ENCODE measurements at regions not wholly inside any gene's neighbourhood (a gene's known extent, or its start where the extent isn't known, plus 50 kb on each side); places are given as distances from the start of the nearest gene placed in this dataset.

DNA sequence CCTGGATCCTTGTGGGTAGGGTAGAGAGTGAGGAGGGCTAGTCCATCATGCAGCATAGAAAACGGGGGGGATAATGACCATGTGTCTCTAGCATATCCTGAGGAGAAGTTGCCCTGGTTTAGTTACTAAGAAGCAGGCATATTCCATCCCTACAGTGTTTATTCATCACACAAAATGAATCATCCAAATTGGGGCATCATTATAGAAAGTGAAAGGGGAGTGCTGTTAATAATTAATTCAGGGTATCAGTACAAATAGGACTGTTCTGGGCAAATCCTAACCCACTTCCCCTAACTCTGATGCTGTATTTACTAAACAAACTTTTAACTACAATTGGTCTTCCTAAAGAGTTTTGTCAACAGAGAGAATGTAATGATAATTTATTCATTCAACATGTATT, 281.1 kb upstream of the ARX start:
- no peak overlapping the region for H3K4me3 ChIP-seq
- intact Hi-C loops (cut with micrococcal nuclease) = no loop called here
- H2AFZ ChIP-seq (ENCODE audit: low read depth, low read length) = no peak overlapping the region
- no peak overlapping the region for H3K4me2 ChIP-seq (ENCODE audit: insufficient read depth, low read length)
- H3K27ac ChIP-seq (ENCODE audit: extremely low read depth, low read depth, low read length) = no peak overlapping the region
- BruUV-seq (replicated peaks) = no TSS peak
- no peaks in the 10 kb centered on the region for H3K4me1 ChIP-seq (replicated peaks in 1 of 2; ENCODE audit: control insufficient read depth in 2 of 2, insufficient read depth in 2 of 2, low read length in 2 of 2)
- H3K79me2 ChIP-seq (ENCODE audit: control insufficient read depth, insufficient read depth, low read length) = no peaks in the 10 kb centered on the region
- no peaks in the 10 kb centered on the region for H3K27me3 ChIP-seq (ENCODE audit: control insufficient read depth in 2 of 2, insufficient read depth in 2 of 2, low read length in 2 of 2)
- no peaks in the 10 kb centered on the region for H3K9me1 ChIP-seq (ENCODE audit: control insufficient read depth, insufficient read depth, low read length)
- WGBS (ENCODE audit: insufficient coverage, low coverage, missing lambda C conversion rate) = 0% methylated on average over 1 of the region's 1 CpG
- no peaks in the 10 kb centered on the region for H4K20me1 ChIP-seq (replicated peaks; ENCODE audit: control insufficient read depth, insufficient read depth, low read length)
- POLR2A ChIA-PET = no interaction called here
- H3K9me3 ChIP-seq (replicated peaks; ENCODE audit: control insufficient read depth, insufficient read depth, low read depth, low read length) = no peaks in the 10 kb centered on the region
- TF ChIP-seq MIER1 (IDR thresholded peaks at IDR 0.05; ENCODE audit: low read depth) = no peak
- TF ChIP-seq ZNF134 (CRISPR knock-in tag; conservative IDR thresholded peaks at IDR 0.05) = no peak
- no peak for TF ChIP-seq XRCC4 (IDR thresholded peaks at IDR 0.05; ENCODE audit: extremely low read depth, insufficient read depth, insufficient read length)
- no peak for TF ChIP-seq CHD1 (IDR thresholded peaks at IDR 0.05; ENCODE audit: low read length)
- no peak for TF ChIP-seq IRF2 (CRISPR knock-in tag; IDR thresholded peaks at IDR 0.05)
- TF ChIP-seq LARP7 (IDR thresholded peaks at IDR 0.05) = no peak
- no peak for TF ChIP-seq RBM34 (IDR thresholded peaks at IDR 0.05; ENCODE audit: borderline replicate concordance, insufficient read depth, low read length)
- TF ChIP-seq EHMT2 (IDR thresholded peaks at IDR 0.05) = no peak
- no peak for TF ChIP-seq CBFB (CRISPR knock-in tag; IDR thresholded peaks at IDR 0.05)
- TF ChIP-seq ZNF707 (CRISPR knock-in tag; conservative IDR thresholded peaks at IDR 0.05) = no peak
- TF ChIP-seq PHF8 (IDR thresholded peaks at IDR 0.05; ENCODE audit: borderline replicate concordance, low read length) = no peak
- TF ChIP-seq GTF2F1 (IDR thresholded peaks at IDR 0.05; ENCODE audit: low read depth, low read length) = no peak
- TF ChIP-seq ZNF586 (CRISPR knock-in tag; conservative IDR thresholded peaks at IDR 0.05) = no peak
- TF ChIP-seq IRF9 (tag; IDR thresholded peaks at IDR 0.05) = no peak
- no peak for TF ChIP-seq PCBP1 (IDR thresholded peaks at IDR 0.05; ENCODE audit: low read depth, low read length, poor library complexity, severe bottlenecking)
- TF ChIP-seq PTTG1 (tag; IDR thresholded peaks at IDR 0.05; ENCODE audit: low read depth) = no peak
- TF ChIP-seq HOXB6 (CRISPR knock-in tag; IDR thresholded peaks at IDR 0.05; ENCODE audit: borderline replicate concordance) = no peak
- no peak for TF ChIP-seq SIN3A (IDR thresholded peaks at IDR 0.05; ENCODE audit: borderline replicate concordance in 2 of 2, control insufficient read depth in 1 of 2, low read depth in 2 of 2, low read length in 2 of 2)
- in situ Hi-C loops (cut with MboI) = no loop called here
- CTCF ChIA-PET (ENCODE audit: low intra/inter-chr PET ratio) = no interaction called here
- DNase-seq (ENCODE audit: extremely low read depth in 1 of 4, low spot score in 3 of 4) = no peak
- no peak overlapping the region for H3K9ac ChIP-seq (ENCODE audit: insufficient read depth in 1 of 2, low read depth in 2 of 2, low read length in 2 of 2)
- H3K36me3 ChIP-seq (ENCODE audit: control insufficient read depth, insufficient read depth, low read length) = no peaks in the 10 kb centered on the region
- ATAC-seq = no peak
- no peak for FAIRE-seq
